Islet of Langerhans (tissue), 1 donor: ENCODE measurements at regions not wholly inside any gene's neighbourhood (a gene's known extent, or its start where the extent isn't known, plus 50 kb on each side); places are given as distances from the start of the nearest gene placed in this dataset.

Experiments
- FAIRE-seq: peaks from one replicate; lab custom pipeline; 2011; peaks lifted over from hg19 to GRCh38; lab: Jason Lieb, UNC

- FAIRE-seq = no peak
Observed at GRCh38 chr4:33193109-33193508, 2472.9 kb downstream of the PCDH7 start.

GRCh38 chr4:33200377-33200776, 2480.2 kb downstream of the PCDH7 start:
- no peak for FAIRE-seq

- FAIRE-seq = no peak
Observed at GRCh38 chr4:33218238-33218637, 2498.1 kb downstream of the PCDH7 start.

GRCh38 chr4:33226133-33226532, 2506.0 kb downstream of the PCDH7 start:
- no peak for FAIRE-seq

DNA sequence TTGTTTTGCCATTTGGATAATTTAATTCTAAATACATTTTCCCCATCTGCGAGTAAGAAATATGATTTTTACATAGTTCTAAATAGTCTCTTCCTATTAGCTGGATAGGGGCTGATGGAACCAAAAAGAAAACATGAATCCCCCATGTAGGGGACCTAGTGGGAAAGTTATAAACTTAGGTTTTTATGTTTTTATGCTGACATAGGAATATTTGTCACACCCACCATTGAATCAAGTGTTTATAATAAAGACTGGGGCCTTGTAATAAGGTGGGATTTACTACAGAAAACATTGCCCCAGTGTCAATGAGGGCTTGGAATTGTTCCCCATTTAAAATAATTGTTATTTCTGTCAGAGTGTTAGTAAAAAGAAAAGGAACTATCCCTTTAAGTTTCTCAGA, 2506.6 kb downstream of the PCDH7 start:
- FAIRE-seq = no peak

- FAIRE-seq = no peak
Observed at GRCh38 chr4:33255094-33255493, 2534.9 kb downstream of the PCDH7 start.

DNA sequence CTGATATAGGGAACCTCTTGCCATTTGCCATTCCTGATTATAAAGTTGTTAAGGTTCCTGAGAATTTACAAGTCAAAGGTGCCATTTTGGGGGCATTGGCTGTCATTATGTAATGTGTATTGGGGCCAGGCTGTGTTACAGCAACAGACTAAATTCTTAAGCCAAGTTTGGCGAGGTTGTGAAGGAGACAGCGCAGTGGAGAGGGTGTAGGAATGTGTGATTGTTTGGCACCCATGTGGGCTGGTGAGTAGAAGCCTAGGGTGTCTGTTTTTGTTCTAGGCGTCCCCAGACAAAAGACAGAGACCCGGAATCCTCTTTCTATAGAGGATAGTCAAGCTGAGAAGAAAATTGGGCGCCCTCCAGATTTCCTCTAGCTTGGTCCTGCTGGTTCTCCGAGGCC, 2535.3 kb downstream of the PCDH7 start:
- no peak for FAIRE-seq

- no peak for FAIRE-seq
Observed at GRCh38 chr4:33262824-33263223, 2542.7 kb downstream of the PCDH7 start.

- FAIRE-seq = no peak
Observed at GRCh38 chr4:33268776-33269175, 2548.6 kb downstream of the PCDH7 start.

DNA sequence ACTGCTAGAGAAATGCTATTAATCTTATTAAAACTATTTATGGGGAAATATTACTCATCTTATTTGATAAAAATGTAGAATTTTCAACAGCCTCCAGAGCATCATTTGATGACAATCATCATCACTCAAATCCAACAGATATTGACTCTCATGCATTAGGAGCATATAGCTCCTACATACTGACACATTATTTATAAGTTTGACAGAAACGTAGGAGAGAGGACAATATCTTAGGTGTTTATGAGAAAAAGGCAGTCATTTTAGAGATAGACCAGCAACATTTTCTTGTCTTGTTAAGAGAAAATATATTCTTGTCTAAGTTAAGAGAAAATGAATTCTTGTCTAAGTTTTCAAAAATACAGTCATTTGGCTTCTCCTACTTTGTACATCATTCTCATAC, 2550.2 kb downstream of the PCDH7 start:
- FAIRE-seq = no peak

DNA sequence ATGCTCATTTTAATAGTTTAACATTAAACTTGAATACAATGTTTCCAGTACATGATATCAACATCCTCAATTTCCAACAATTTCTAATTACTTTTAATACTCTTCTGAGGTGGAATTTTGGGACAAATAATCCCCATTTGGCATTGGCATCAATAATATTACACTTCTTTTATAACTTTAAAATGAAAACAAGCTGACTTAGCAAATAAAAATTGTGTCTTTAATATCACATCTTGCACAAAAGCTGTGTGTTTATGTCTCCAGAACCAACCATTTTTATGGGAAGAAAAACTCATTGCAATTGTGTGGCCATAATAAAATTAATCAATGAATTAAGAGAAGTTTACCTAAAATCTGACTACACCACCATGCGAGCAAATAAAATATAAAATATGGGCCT, 2552.6 kb downstream of the PCDH7 start:
- no peak for FAIRE-seq

- FAIRE-seq = no peak
Observed at GRCh38 chr4:33283818-33284217, 2563.6 kb downstream of the PCDH7 start.

DNA sequence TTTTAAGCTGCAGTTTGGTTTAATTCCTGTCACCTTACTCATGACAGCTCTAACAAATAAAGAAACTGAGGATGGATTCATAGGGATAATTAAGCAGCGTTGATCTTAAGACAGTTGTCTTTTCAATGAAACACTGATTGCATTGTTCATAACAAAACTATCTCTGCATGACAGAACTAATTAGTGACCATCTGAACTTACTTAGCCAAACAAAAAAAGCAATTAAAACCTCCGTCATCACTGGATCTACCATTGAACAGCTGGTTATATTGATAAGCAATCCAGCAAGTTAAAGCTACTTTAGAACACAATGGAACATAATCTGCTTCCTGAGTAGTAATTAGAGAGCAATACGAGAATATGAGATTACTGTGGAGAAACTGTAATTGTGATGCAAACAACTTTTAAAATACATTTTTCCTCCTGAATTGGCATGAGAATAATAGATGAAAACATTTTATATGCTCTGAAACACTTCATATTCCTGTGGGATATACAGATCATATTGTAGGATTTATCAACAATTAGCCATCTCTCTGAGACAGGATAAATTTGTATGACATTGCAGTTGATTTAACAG, 2576.8 kb downstream of the PCDH7 start:
- FAIRE-seq = no peak

DNA sequence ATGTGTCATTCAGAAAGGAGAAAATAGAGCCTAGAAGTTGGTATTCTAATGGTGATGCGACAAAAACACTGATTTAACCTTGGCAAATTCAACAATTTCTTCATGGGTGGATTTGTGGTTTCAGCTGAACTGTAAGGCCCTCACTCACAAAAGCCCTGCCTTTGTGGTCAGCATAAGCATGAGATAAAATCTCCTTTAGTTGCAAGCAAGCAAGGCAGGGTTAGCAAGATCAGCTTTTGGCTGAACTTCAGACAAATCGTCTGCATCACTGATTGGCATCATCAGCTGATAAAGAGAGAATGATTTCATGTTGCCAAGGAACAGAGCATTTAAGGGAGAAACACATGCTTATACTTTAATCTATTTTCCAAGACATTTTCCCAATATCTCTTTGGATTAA, 2582.2 kb downstream of the PCDH7 start:
- FAIRE-seq = no peak

GRCh38 chr4:33306131-33306530, 2586.0 kb downstream of the PCDH7 start:
- FAIRE-seq = no peak

GRCh38 chr4:33316033-33316432, 2595.9 kb downstream of the PCDH7 start:
- no peak for FAIRE-seq

GRCh38 chr4:33316578-33316977, 2596.4 kb downstream of the PCDH7 start:
- FAIRE-seq = no peak

- FAIRE-seq = no peak
Observed at GRCh38 chr4:33323393-33323792, 2603.2 kb downstream of the PCDH7 start.

DNA sequence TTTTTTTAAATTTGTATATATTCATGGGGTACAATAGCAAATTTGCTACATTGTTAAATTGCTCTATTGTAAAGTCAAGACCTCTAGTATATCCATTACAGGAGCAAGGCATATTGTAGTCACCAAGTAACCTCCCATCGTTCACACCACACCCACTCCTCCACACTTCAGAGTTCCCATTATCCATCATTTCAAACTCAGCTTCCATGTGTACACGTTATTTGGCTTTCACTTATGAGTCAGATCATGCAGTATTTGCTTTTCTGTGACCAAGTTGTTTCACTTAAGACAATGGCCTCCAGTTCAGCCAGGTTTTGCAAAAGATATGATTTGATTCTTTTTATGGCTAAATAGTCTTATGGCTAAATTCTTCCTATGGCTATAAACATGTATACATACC, 2614.2 kb downstream of the PCDH7 start:
- FAIRE-seq = no peak

GRCh38 chr4:33339762-33340161, 2619.6 kb downstream of the PCDH7 start:
- no peak for FAIRE-seq

- no peak for FAIRE-seq
Observed at GRCh38 chr4:33340168-33340567, 2620.0 kb downstream of the PCDH7 start.

GRCh38 chr4:33349376-33349775, 2629.2 kb downstream of the PCDH7 start:
- FAIRE-seq = no peak

DNA sequence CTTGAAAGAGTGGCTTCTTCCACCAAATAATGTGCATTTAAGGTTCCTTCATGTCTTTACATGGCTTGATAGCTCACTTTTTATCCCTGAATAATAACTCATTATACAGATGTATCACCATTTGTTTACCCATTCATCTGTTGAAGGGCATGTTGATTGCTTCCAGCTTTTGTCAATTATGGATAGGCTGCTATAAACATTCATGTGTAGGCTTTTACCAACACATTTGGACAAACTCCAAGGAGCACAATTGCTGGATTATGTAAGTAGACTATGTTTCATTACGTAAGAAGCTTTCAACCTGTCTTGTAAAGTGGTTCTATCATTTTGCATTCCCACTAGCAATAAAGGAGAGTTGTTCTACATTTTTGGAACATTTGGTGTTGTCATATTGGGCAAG, 2637.0 kb downstream of the PCDH7 start:
- no peak for FAIRE-seq

GRCh38 chr4:33369446-33369845, 2649.3 kb downstream of the PCDH7 start:
- no peak for FAIRE-seq

DNA sequence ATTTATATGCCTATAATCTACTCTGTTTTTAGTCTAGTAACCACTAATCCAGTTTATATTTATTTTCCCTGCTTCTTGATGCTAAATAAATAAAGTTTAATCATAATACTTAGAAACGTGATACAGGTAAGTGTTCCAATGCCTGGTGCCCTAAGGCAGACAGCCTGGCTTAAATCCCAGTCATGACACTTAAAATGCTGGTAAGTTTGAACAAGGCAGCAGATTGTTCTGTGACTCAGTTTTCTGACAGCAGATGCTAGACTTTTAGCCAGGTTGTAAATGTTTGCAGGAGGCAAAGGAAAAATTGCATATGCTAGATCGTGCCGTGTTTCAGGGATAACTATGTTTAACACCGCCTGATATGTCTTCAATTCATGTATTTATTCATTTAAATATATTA, 2661.6 kb downstream of the PCDH7 start:
- FAIRE-seq = no peak
